ENCODE measurements at regions not wholly inside any gene's neighbourhood (a gene's known extent, or its start where the extent isn't known, plus 50 kb on each side); places are given as distances from the start of the nearest gene placed in this dataset.

- no peaks in the 10 kb centered on the region for H3K36me3 ChIP-seq (ENCODE audit: control insufficient read depth in 3 of 3, insufficient read depth in 3 of 3, low read length in 3 of 3)
- H3K4me3 ChIP-seq (ENCODE audit: low read length in 3 of 3), result no peak overlapping the region
- H3K9ac ChIP-seq (ENCODE audit: low read depth in 1 of 3, low read length in 3 of 3), result no peak overlapping the region
- H3K4me1 ChIP-seq (ENCODE audit: control insufficient read depth in 3 of 3, insufficient read depth in 3 of 3, low read length in 3 of 3), result no peaks in the 10 kb centered on the region
- H3K27me3 ChIP-seq (ENCODE audit: control insufficient read depth in 3 of 3, insufficient read depth in 3 of 3, low read length in 3 of 3), result no peaks in the 10 kb centered on the region
- H3K9me3 ChIP-seq (ENCODE audit: control insufficient read depth in 3 of 3, low read length in 3 of 3), result no peaks in the 10 kb centered on the region
- H3K27ac ChIP-seq (ENCODE audit: low read depth, low read length), result no peak overlapping the region
These were observed 999.5 kb downstream of the JRKL start for GRCh38 chr11:97389270-97389669.

GRCh38 chr11:97398246-97398645 is 1008.4 kb downstream of the JRKL start:
- no peaks in the 10 kb centered on the region for H3K9me3 ChIP-seq (ENCODE audit: control insufficient read depth in 3 of 3, low read length in 3 of 3)
- no peaks in the 10 kb centered on the region for H3K4me1 ChIP-seq (ENCODE audit: control insufficient read depth in 3 of 3, insufficient read depth in 3 of 3, low read length in 3 of 3)
- no peak overlapping the region for H3K4me3 ChIP-seq (ENCODE audit: low read length in 3 of 3)
- no peak overlapping the region for H3K27ac ChIP-seq (ENCODE audit: low read depth, low read length)
- H3K36me3 ChIP-seq (ENCODE audit: control insufficient read depth in 3 of 3, insufficient read depth in 3 of 3, low read length in 3 of 3), result no peaks in the 10 kb centered on the region
- no peaks in the 10 kb centered on the region for H3K27me3 ChIP-seq (ENCODE audit: control insufficient read depth in 3 of 3, insufficient read depth in 3 of 3, low read length in 3 of 3)
- H3K9ac ChIP-seq (ENCODE audit: low read depth in 1 of 3, low read length in 3 of 3), result no peak overlapping the region

- Histone ChIP-seq H3K36me3 (ENCODE audit: control insufficient read depth in 3 of 3, insufficient read depth in 3 of 3, low read length in 3 of 3) (no peaks in the 10 kb centered on the region), H3K4me3 (ENCODE audit: low read length in 3 of 3) (no peak overlapping the region), H3K4me1 (ENCODE audit: control insufficient read depth in 3 of 3, insufficient read depth in 3 of 3, low read length in 3 of 3) (no peaks in the 10 kb centered on the region), H3K27ac (ENCODE audit: low read depth, low read length) (no peak overlapping the region), H3K27me3 (ENCODE audit: control insufficient read depth in 3 of 3, insufficient read depth in 3 of 3, low read length in 3 of 3) (no peaks in the 10 kb centered on the region), H3K9ac (ENCODE audit: low read depth in 1 of 3, low read length in 3 of 3) (no peak overlapping the region), H3K9me3 (ENCODE audit: control insufficient read depth in 3 of 3, low read length in 3 of 3) (peaks cover 0 to 8% (median 5%) of the 10 kb centered on the region in 3 donors)
These were observed 1019.3 kb downstream of the JRKL start for GRCh38 chr11:97409141-97409540.

GRCh38 chr11:97414801-97415200 is 1025.0 kb downstream of the JRKL start:
- Histone ChIP-seq H3K27ac (ENCODE audit: low read depth, low read length) (no peak overlapping the region), H3K4me1 (ENCODE audit: control insufficient read depth in 3 of 3, insufficient read depth in 3 of 3, low read length in 3 of 3) (no peaks in the 10 kb centered on the region), H3K27me3 (ENCODE audit: control insufficient read depth in 3 of 3, insufficient read depth in 3 of 3, low read length in 3 of 3) (no peaks in the 10 kb centered on the region), H3K36me3 (ENCODE audit: control insufficient read depth in 3 of 3, insufficient read depth in 3 of 3, low read length in 3 of 3) (no peaks in the 10 kb centered on the region), H3K9ac (ENCODE audit: low read depth in 1 of 3, low read length in 3 of 3) (no peak overlapping the region), H3K9me3 (ENCODE audit: control insufficient read depth in 3 of 3, low read length in 3 of 3) (peaks cover 0 to under 1% (median under 1%) of the 10 kb centered on the region in 3 donors), H3K4me3 (ENCODE audit: low read length in 3 of 3) (no peak overlapping the region)

- Histone ChIP-seq H3K36me3 (ENCODE audit: control insufficient read depth in 3 of 3, insufficient read depth in 3 of 3, low read length in 3 of 3) (no peaks in the 10 kb centered on the region), H3K27ac (ENCODE audit: low read depth, low read length) (no peak overlapping the region), H3K4me1 (ENCODE audit: control insufficient read depth in 3 of 3, insufficient read depth in 3 of 3, low read length in 3 of 3) (no peaks in the 10 kb centered on the region), H3K27me3 (ENCODE audit: control insufficient read depth in 3 of 3, insufficient read depth in 3 of 3, low read length in 3 of 3) (no peaks in the 10 kb centered on the region), H3K4me3 (ENCODE audit: low read length in 3 of 3) (no peak overlapping the region), H3K9ac (ENCODE audit: low read depth in 1 of 3, low read length in 3 of 3) (no peak overlapping the region), H3K9me3 (ENCODE audit: control insufficient read depth in 3 of 3, low read length in 3 of 3) (no peaks in the 10 kb centered on the region)
These were observed 1029.9 kb downstream of the JRKL start for GRCh38 chr11:97419729-97420128.

GRCh38 chr11:97428247-97428790 is 1038.5 kb downstream of the JRKL start:
- no peaks in the 10 kb centered on the region for H3K27me3 ChIP-seq (ENCODE audit: control insufficient read depth in 3 of 3, insufficient read depth in 3 of 3, low read length in 3 of 3)
- H3K9ac ChIP-seq (ENCODE audit: low read depth in 1 of 3, low read length in 3 of 3), result no peak overlapping the region
- no peaks in the 10 kb centered on the region for H3K9me3 ChIP-seq (ENCODE audit: control insufficient read depth in 3 of 3, low read length in 3 of 3)
- no peaks in the 10 kb centered on the region for H3K36me3 ChIP-seq (ENCODE audit: control insufficient read depth in 3 of 3, insufficient read depth in 3 of 3, low read length in 3 of 3)
- no peak overlapping the region for H3K4me3 ChIP-seq (ENCODE audit: low read length in 3 of 3)
- H3K4me1 ChIP-seq (ENCODE audit: control insufficient read depth in 3 of 3, insufficient read depth in 3 of 3, low read length in 3 of 3), result no peaks in the 10 kb centered on the region
- no peak overlapping the region for H3K27ac ChIP-seq (ENCODE audit: low read depth, low read length)

GRCh38 chr11:97430877-97431276 is 1041.1 kb downstream of the JRKL start:
- no peak overlapping the region for H3K4me3 ChIP-seq (ENCODE audit: low read length in 3 of 3)
- no peak overlapping the region for H3K27ac ChIP-seq (ENCODE audit: low read depth, low read length)
- H3K9ac ChIP-seq (ENCODE audit: low read depth in 1 of 3, low read length in 3 of 3), result no peak overlapping the region
- H3K27me3 ChIP-seq (ENCODE audit: control insufficient read depth in 3 of 3, insufficient read depth in 3 of 3, low read length in 3 of 3), result peaks cover 0 to 2% (median 0%) of the 10 kb centered on the region in 3 donors
- H3K36me3 ChIP-seq (ENCODE audit: control insufficient read depth in 3 of 3, insufficient read depth in 3 of 3, low read length in 3 of 3), result no peaks in the 10 kb centered on the region
- no peaks in the 10 kb centered on the region for H3K9me3 ChIP-seq (ENCODE audit: control insufficient read depth in 3 of 3, low read length in 3 of 3)
- no peaks in the 10 kb centered on the region for H3K4me1 ChIP-seq (ENCODE audit: control insufficient read depth in 3 of 3, insufficient read depth in 3 of 3, low read length in 3 of 3)

- no peak overlapping the region for H3K4me3 ChIP-seq (ENCODE audit: low read length in 3 of 3)
- H3K36me3 ChIP-seq (ENCODE audit: control insufficient read depth in 3 of 3, insufficient read depth in 3 of 3, low read length in 3 of 3), result no peaks in the 10 kb centered on the region
- no peaks in the 10 kb centered on the region for H3K9me3 ChIP-seq (ENCODE audit: control insufficient read depth in 3 of 3, low read length in 3 of 3)
- H3K27me3 ChIP-seq (ENCODE audit: control insufficient read depth in 3 of 3, insufficient read depth in 3 of 3, low read length in 3 of 3), result peaks cover 0 to 2% (median 0%) of the 10 kb centered on the region in 3 donors
- no peak overlapping the region for H3K27ac ChIP-seq (ENCODE audit: low read depth, low read length)
- no peaks in the 10 kb centered on the region for H3K4me1 ChIP-seq (ENCODE audit: control insufficient read depth in 3 of 3, insufficient read depth in 3 of 3, low read length in 3 of 3)
- H3K9ac ChIP-seq (ENCODE audit: low read depth in 1 of 3, low read length in 3 of 3), result no peak overlapping the region
These were observed 1043.1 kb downstream of the JRKL start for GRCh38 chr11:97432926-97433325.

- Histone ChIP-seq H3K27ac (ENCODE audit: low read depth, low read length) (no peak overlapping the region), H3K4me1 (ENCODE audit: control insufficient read depth in 3 of 3, insufficient read depth in 3 of 3, low read length in 3 of 3) (no peaks in the 10 kb centered on the region), H3K9me3 (ENCODE audit: control insufficient read depth in 3 of 3, low read length in 3 of 3) (no peaks in the 10 kb centered on the region), H3K4me3 (ENCODE audit: low read length in 3 of 3) (no peak overlapping the region), H3K27me3 (ENCODE audit: control insufficient read depth in 3 of 3, insufficient read depth in 3 of 3, low read length in 3 of 3) (no peaks in the 10 kb centered on the region), H3K9ac (ENCODE audit: low read depth in 1 of 3, low read length in 3 of 3) (no peak overlapping the region), H3K36me3 (ENCODE audit: control insufficient read depth in 3 of 3, insufficient read depth in 3 of 3, low read length in 3 of 3) (no peaks in the 10 kb centered on the region)
These were observed 1055.7 kb downstream of the JRKL start for GRCh38 chr11:97445561-97445960.

GRCh38 chr11:97451441-97451840 is 1061.6 kb downstream of the JRKL start:
- Histone ChIP-seq H3K36me3 (ENCODE audit: control insufficient read depth in 3 of 3, insufficient read depth in 3 of 3, low read length in 3 of 3) (no peaks in the 10 kb centered on the region), H3K9ac (ENCODE audit: low read depth in 1 of 3, low read length in 3 of 3) (no peak overlapping the region), H3K27ac (ENCODE audit: low read depth, low read length) (no peak overlapping the region), H3K4me1 (ENCODE audit: control insufficient read depth in 3 of 3, insufficient read depth in 3 of 3, low read length in 3 of 3) (no peaks in the 10 kb centered on the region), H3K4me3 (ENCODE audit: low read length in 3 of 3) (no peak overlapping the region), H3K9me3 (ENCODE audit: control insufficient read depth in 3 of 3, low read length in 3 of 3) (no peaks in the 10 kb centered on the region), H3K27me3 (ENCODE audit: control insufficient read depth in 3 of 3, insufficient read depth in 3 of 3, low read length in 3 of 3) (no peaks in the 10 kb centered on the region)

- H3K4me1 ChIP-seq (ENCODE audit: control insufficient read depth in 3 of 3, insufficient read depth in 3 of 3, low read length in 3 of 3), result no peaks in the 10 kb centered on the region
- no peaks in the 10 kb centered on the region for H3K9me3 ChIP-seq (ENCODE audit: control insufficient read depth in 3 of 3, low read length in 3 of 3)
- no peaks in the 10 kb centered on the region for H3K36me3 ChIP-seq (ENCODE audit: control insufficient read depth in 3 of 3, insufficient read depth in 3 of 3, low read length in 3 of 3)
- no peak overlapping the region for H3K4me3 ChIP-seq (ENCODE audit: low read length in 3 of 3)
- no peak overlapping the region for H3K27ac ChIP-seq (ENCODE audit: low read depth, low read length)
- no peak overlapping the region for H3K9ac ChIP-seq (ENCODE audit: low read depth in 1 of 3, low read length in 3 of 3)
- H3K27me3 ChIP-seq (ENCODE audit: control insufficient read depth in 3 of 3, insufficient read depth in 3 of 3, low read length in 3 of 3), result no peaks in the 10 kb centered on the region
These were observed 1065.2 kb downstream of the JRKL start for GRCh38 chr11:97454988-97455387.

Data from skeletal muscle tissue (tissue), 3 donors.